ENCODE measurements at regions not wholly inside any gene's neighbourhood (a gene's known extent, or its start where the extent isn't known, plus 50 kb on each side); places are given as distances from the start of the nearest gene placed in this dataset.

DNA sequence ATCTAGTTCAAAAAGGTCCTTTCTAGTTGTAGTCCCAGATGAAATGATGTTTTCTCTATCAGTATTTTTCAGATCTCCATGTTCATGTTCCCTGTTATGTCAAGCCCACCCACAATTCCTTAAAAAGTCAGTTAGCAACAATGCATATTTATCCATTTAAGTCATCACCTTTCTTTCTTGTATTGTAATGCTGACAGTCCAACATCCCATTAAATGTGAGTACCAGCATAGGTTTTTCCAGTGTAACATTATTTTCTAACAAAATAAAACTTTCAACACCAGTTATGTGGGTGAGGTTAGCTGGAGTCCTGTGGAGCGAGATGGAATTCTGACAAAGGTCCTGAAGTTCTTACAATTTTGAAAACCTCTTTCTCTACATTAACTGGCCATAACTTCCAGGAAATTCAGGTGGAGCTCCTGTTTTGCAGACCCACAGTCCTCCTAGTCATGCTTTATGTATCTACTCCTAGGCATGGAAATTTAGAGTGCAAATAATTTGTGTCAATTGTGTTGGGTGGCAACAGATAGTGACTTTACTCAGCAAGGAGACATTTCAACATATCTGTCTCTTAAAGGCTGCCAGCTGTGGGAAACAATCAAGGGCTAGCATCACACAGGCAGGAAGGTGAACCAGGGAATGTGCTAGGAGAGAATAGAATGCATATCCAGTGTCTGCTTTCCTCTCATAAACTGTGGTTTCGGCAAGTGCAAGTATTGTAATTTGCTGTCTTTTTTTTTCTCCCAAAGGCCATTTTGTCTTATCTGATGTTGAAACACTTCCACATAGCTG is 162.6 kb downstream of the MTERF1 start:
- TF ChIP-seq, protein P1, sequence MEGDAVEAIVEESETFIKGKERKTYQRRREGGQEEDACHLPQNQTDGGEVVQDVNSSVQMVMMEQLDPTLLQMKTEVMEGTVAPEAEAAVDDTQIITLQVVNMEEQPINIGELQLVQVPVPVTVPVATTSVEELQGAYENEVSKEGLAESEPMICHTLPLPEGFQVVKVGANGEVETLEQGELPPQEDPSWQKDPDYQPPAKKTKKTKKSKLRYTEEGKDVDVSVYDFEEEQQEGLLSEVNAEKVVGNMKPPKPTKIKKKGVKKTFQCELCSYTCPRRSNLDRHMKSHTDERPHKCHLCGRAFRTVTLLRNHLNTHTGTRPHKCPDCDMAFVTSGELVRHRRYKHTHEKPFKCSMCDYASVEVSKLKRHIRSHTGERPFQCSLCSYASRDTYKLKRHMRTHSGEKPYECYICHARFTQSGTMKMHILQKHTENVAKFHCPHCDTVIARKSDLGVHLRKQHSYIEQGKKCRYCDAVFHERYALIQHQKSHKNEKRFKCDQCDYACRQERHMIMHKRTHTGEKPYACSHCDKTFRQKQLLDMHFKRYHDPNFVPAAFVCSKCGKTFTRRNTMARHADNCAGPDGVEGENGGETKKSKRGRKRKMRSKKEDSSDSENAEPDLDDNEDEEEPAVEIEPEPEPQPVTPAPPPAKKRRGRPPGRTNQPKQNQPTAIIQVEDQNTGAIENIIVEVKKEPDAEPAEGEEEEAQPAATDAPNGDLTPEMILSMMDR (IDR thresholded peaks at IDR 0.05): no peak
- TF ChIP-seq POLR2A (IDR thresholded peaks at IDR 0.05): no peak
